Left lung (tissue), 4 donors: ENCODE measurements at regions not wholly inside any gene's neighbourhood (a gene's known extent, or its start where the extent isn't known, plus 50 kb on each side); places are given as distances from the start of the nearest gene placed in this dataset.
A peak's percentile ranks its signal among the peaks of the same experiment; 100 is the strongest.

Experiments used
- ATAC-seq: fragments of 200-7000 bp; cut with Tn5 transposase; one replicate; pipeline ENCODE4 v1.9.1; 2020; ENCODE audit warnings: moderate library complexity
- DNase-seq, 4 donors: peaks; one replicate each; pipeline ENCODE4 v3.0.0-alpha.2; 2013 to 2020
- H3K27ac ChIP-seq, 2 donors: fragments of 200-600 bp; sonication (generic) in 1 of 2; one replicate each; pipeline versions ENCODE4 v1.5.0 to v1.8.0; 2020 to 2021
- H3K27me3 ChIP-seq, 2 donors: fragments of 200-600 bp; sonication (generic) in 1 of 2; one replicate each; pipeline versions ENCODE4 v1.5.0 to v1.8.0; 2020 to 2021
- H3K36me3 ChIP-seq, 2 donors: fragments of 200-600 bp; sonication (generic) in 1 of 2; one replicate each; pipeline versions ENCODE4 v1.5.0 to v1.8.0; 2020 to 2021
- H3K4me1 ChIP-seq, 2 donors: fragments of 200-600 bp; one replicate each; pipeline ENCODE4 v1.8.0; 2021
- H3K4me3 ChIP-seq, 2 donors: fragments of 200-600 bp; sonication (generic) in 1 of 2; one replicate each; pipeline versions ENCODE4 v1.5.0 to v1.8.0; 2020 to 2021; ENCODE audit warnings: mild to moderate bottlenecking in 1 of 2
- H3K9me3 ChIP-seq, 2 donors: fragments of 200-600 bp; sonication (generic) in 1 of 2; one replicate each; pipeline versions ENCODE4 v1.5.0 to v1.8.0; 2020 to 2021
- CTCF ChIP-seq, 2 donors: fragments of 200-600 bp; sonication (generic) in 1 of 2; IDR thresholded peaks; one replicate each; pipeline versions ENCODE4 v1.5.0 to v1.8.0; 2021; ENCODE audit warnings: antibody characterized with exemption in 2 of 2
- intact Hi-C, 2 donors: fragments of 100-400 bp; cut with DNase I; formaldehyde crosslinking; loops; one replicate each; pipeline versions ENCODE4 v1.11.2 to v1.14.2; 2022
- donor health status: DM: no; HTN: yes; CAD: no.
- donor health status: DM: no; HTN: no; CAD: no.

- H3K4me1 ChIP-seq = peaks cover 0 to 7% of the 10 kb centered on the region in 2 donors
- no peak for TF ChIP-seq CTCF (IDR thresholded peaks at IDR 0.05)
- no peaks in the 10 kb centered on the region for H3K36me3 ChIP-seq
- DNase-seq (peak in 2 of 4 donors; percentile 79), ATAC-seq (peak; percentile 93)
- no peak overlapping the region for H3K4me3 ChIP-seq
- intact Hi-C loops = no loop called here
- no peaks in the 10 kb centered on the region for H3K9me3 ChIP-seq
- no peak overlapping the region for H3K27ac ChIP-seq
- H3K27me3 ChIP-seq = no peaks in the 10 kb centered on the region
Observed at GRCh38 chr5:57692582-57693487, 210.2 kb upstream of the ACTBL2 start.

- Histone ChIP-seq H3K4me1 (peaks cover 0 to 7% of the 10 kb centered on the region in 2 donors), H3K36me3 (no peaks in the 10 kb centered on the region), H3K9me3 (no peaks in the 10 kb centered on the region), H3K4me3 (no peak overlapping the region), H3K27ac (no peak overlapping the region), H3K27me3 (no peaks in the 10 kb centered on the region)
- DNase-seq (no peak), ATAC-seq (no peak)
- intact Hi-C loops = no loop called here
- TF ChIP-seq CTCF (IDR thresholded peaks at IDR 0.05) = no peak
Observed at GRCh38 chr5:57690724-57691123, 208.1 kb upstream of the ACTBL2 start.

GRCh38 chr5:57687596-57687995 lies 205.0 kb upstream of the ACTBL2 start:
- H3K27me3 ChIP-seq = no peaks in the 10 kb centered on the region
- no peaks in the 10 kb centered on the region for H3K4me1 ChIP-seq
- H3K27ac ChIP-seq = no peak overlapping the region
- H3K4me3 ChIP-seq = no peak overlapping the region
- H3K9me3 ChIP-seq = no peaks in the 10 kb centered on the region
- ATAC-seq (no peak), DNase-seq (no peak)
- intact Hi-C loops = no loop called here
- no peaks in the 10 kb centered on the region for H3K36me3 ChIP-seq
- TF ChIP-seq CTCF (IDR thresholded peaks at IDR 0.05) = no peak

GRCh38 chr5:57685516-57686255 lies 203.1 kb upstream of the ACTBL2 start:
- no peaks in the 10 kb centered on the region for H3K36me3 ChIP-seq
- H3K27ac ChIP-seq = no peak overlapping the region
- DNase-seq (no peak), ATAC-seq (no peak)
- H3K27me3 ChIP-seq = no peaks in the 10 kb centered on the region
- TF ChIP-seq CTCF (IDR thresholded peaks at IDR 0.05) = no peak
- intact Hi-C loops = no loop called here
- no peak overlapping the region for H3K4me3 ChIP-seq
- no peaks in the 10 kb centered on the region for H3K4me1 ChIP-seq
- H3K9me3 ChIP-seq = no peaks in the 10 kb centered on the region

- intact Hi-C loops = no loop called here
- DNase-seq (no peak), ATAC-seq (no peak)
- Histone ChIP-seq H3K27ac (no peak overlapping the region), H3K4me1 (no peaks in the 10 kb centered on the region), H3K27me3 (no peaks in the 10 kb centered on the region), H3K36me3 (no peaks in the 10 kb centered on the region), H3K9me3 (no peaks in the 10 kb centered on the region), H3K4me3 (no peak overlapping the region)
- TF ChIP-seq CTCF (IDR thresholded peaks at IDR 0.05) = no peak
Observed at GRCh38 chr5:57684299-57684702, 201.7 kb upstream of the ACTBL2 start.
